ENCODE measurements at regions not wholly inside any gene's neighbourhood (a gene's known extent, or its start where the extent isn't known, plus 50 kb on each side); places are given as distances from the start of the nearest gene placed in this dataset.

DNA sequence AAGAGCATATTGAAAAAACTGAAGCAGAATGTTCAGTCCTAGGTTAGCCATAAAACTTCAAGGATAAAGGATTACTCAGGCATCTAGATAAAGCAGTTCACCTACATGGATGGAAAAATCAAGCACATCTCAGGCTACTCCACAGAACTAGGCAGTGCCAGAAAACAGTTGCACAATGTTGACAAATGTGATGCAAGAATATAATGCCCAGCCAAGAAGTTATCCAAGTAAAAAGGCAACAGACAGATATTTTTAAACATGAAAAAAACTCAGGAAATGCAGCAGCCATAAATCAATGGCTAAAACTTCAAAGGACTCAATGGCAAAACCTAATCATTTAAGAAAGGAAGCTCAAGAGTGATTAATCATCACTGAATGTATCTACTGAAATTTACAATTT, 456.0 kb upstream of the FAM241A start:
- TF ChIP-seq, protein P1, sequence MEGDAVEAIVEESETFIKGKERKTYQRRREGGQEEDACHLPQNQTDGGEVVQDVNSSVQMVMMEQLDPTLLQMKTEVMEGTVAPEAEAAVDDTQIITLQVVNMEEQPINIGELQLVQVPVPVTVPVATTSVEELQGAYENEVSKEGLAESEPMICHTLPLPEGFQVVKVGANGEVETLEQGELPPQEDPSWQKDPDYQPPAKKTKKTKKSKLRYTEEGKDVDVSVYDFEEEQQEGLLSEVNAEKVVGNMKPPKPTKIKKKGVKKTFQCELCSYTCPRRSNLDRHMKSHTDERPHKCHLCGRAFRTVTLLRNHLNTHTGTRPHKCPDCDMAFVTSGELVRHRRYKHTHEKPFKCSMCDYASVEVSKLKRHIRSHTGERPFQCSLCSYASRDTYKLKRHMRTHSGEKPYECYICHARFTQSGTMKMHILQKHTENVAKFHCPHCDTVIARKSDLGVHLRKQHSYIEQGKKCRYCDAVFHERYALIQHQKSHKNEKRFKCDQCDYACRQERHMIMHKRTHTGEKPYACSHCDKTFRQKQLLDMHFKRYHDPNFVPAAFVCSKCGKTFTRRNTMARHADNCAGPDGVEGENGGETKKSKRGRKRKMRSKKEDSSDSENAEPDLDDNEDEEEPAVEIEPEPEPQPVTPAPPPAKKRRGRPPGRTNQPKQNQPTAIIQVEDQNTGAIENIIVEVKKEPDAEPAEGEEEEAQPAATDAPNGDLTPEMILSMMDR (IDR thresholded peaks at IDR 0.05; ENCODE audit: extremely low read depth in 1 of 2, insufficient read depth in 1 of 2, low read depth in 1 of 2, low read length in 2 of 2): no peak
- TF ChIP-seq, protein P2, sequence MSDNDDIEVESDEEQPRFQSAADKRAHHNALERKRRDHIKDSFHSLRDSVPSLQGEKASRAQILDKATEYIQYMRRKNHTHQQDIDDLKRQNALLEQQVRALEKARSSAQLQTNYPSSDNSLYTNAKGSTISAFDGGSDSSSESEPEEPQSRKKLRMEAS (IDR thresholded peaks at IDR 0.05; ENCODE audit: insufficient read depth, insufficient read length): no peak
- TF ChIP-seq MYC (IDR thresholded peaks at IDR 0.05; ENCODE audit: low read depth, low read length) (no peak), POLR2A (IDR thresholded peaks at IDR 0.05; ENCODE audit: low read depth, low read length) (no peak), JUN (IDR thresholded peaks at IDR 0.05; ENCODE audit: borderline replicate concordance, insufficient read depth, insufficient read length, low read depth) (no peak), EZH2 (IDR thresholded peaks at IDR 0.05; ENCODE audit: borderline replicate concordance, low read depth, low read length, severe bottlenecking) (no peak), POLR2AphosphoS5 (IDR thresholded peaks at IDR 0.05; ENCODE audit: insufficient read depth, low read depth, low read length) (no peak), GATA2 (IDR thresholded peaks at IDR 0.05; ENCODE audit: insufficient read depth, insufficient read length, low read depth, low read length) (no peak), FOS (IDR thresholded peaks at IDR 0.05; ENCODE audit: borderline replicate concordance, insufficient read depth, low read length) (no peak)
- dilution Hi-C loops (cut with MboI; ENCODE audit: extremely low pct_ligation_motif_present, low sequenced_read_pairs) (no loop called here), intact Hi-C loops (cut with micrococcal nuclease) (no loop called here)
- Histone ChIP-seq H3K27me3 (ENCODE audit: control insufficient read depth in 2 of 2, insufficient read depth in 2 of 2, low read length in 2 of 2) (peaks cover 0 to 6% of the 10 kb centered on the region in 2 experiments), H3K4me1 (ENCODE audit: control insufficient read depth, extremely low read depth, insufficient read depth, low read length) (no peaks in the 10 kb centered on the region), H3K4me3 (replicated peaks in 1 of 3; ENCODE audit: insufficient read depth in 1 of 3, low read depth in 1 of 3, low read length in 3 of 3) (no peak overlapping the region), H3K9me3 (replicated peaks; ENCODE audit: control insufficient read depth, insufficient read depth, low read length) (no peaks in the 10 kb centered on the region), H3K27ac (ENCODE audit: insufficient read depth, low read depth, low read length) (no peak overlapping the region), H3K79me2 (ENCODE audit: control insufficient read depth, insufficient read depth, low read length) (no peaks in the 10 kb centered on the region), H3K9ac (replicated peaks; ENCODE audit: extremely low read depth, insufficient read depth, low read length) (no peak overlapping the region), H4K20me1 (replicated peaks; ENCODE audit: control insufficient read depth, extremely low read depth, insufficient read depth, low read length) (no peaks in the 10 kb centered on the region), H2AFZ (ENCODE audit: low read depth, low read length) (no peak overlapping the region), H3K36me3 (ENCODE audit: control insufficient read depth in 2 of 2, extremely low read depth in 1 of 2, insufficient read depth in 2 of 2, low read length in 2 of 2) (no peaks in the 10 kb centered on the region), H3K4me2 (ENCODE audit: insufficient read depth, low read length) (no peak overlapping the region), H3K9me1 (replicated peaks; ENCODE audit: control insufficient read depth, extremely low read depth, insufficient read depth, low read length) (no peaks in the 10 kb centered on the region)
- ChIA-PET CTCF (no interaction called here), POLR2A (no interaction called here)
- FAIRE-seq (no peak), DNase-seq (ENCODE audit: low read depth, low spot score) (no peak)
- BruUV-seq (replicated peaks): no TSS peak

All from endothelial cell of umbilical vein (primary cell).